Breast epithelium (tissue), 4 donors: ENCODE measurements at regions not wholly inside any gene's neighbourhood (a gene's known extent, or its start where the extent isn't known, plus 50 kb on each side); places are given as distances from the start of the nearest gene placed in this dataset.

ENCODE experiments used
- DNase-seq, 2 donors: peaks; one replicate each; pipeline ENCODE4 v3.0.0-alpha.2; 2019; ENCODE audit warnings: low spot score in 2 of 2
- H3K27ac ChIP-seq, 2 donors: fragments of 200-600 bp; sonication (generic) in 1 of 2; one replicate each; pipeline ENCODE4 v1.5.1; 2016 to 2019; ENCODE audit warnings: mild to moderate bottlenecking in 1 of 2
- H3K27me3 ChIP-seq, 2 donors: fragments of 200-600 bp; sonication (generic) in 1 of 2; one replicate each; pipeline versions ENCODE4 v1.5.1 to v1.6.0; 2017 to 2019; ENCODE audit warnings: control low read depth in 1 of 2, mild to moderate bottlenecking in 1 of 2
- H3K36me3 ChIP-seq: fragments of 200-600 bp; one replicate; pipeline ENCODE4 v1.5.1; 2019
- H3K4me1 ChIP-seq, 2 donors: fragments of 200-600 bp; sonication (generic); one replicate each; pipeline ENCODE4 v1.5.1; 2016 to 2019; ENCODE audit warnings: control low read depth in 1 of 2
- H3K4me3 ChIP-seq, 3 donors: fragments of 200-600 bp; sonication (generic); 1 replicate in 2 of 3; 2 replicates in 1 of 3; pipeline ENCODE4 v1.5.1; 2016 to 2019; ENCODE audit warnings: mild to moderate bottlenecking in 3 of 3, moderate library complexity in 2 of 3
- H3K9me3 ChIP-seq, 2 donors: fragments of 200-600 bp; sonication (generic) in 1 of 2; one replicate each; pipeline ENCODE4 v1.5.1; 2016 to 2019; ENCODE audit warnings: control low read depth in 1 of 2
- POLR2A ChIP-seq: fragments of 450-650 bp; IDR thresholded peaks from one replicate; pipeline ENCODE4 v1.6.1; 2016; ENCODE audit warnings: antibody characterized with exemption, mild to moderate bottlenecking, moderate library complexity
- POLR2AphosphoS5 ChIP-seq, 3 donors: sonication (generic); formaldehyde crosslinking; IDR thresholded peaks; one replicate each; pipeline ENCODE4 v1.6.1; 2017; ENCODE audit warnings: antibody characterized with exemption in 3 of 3
- intact Hi-C: fragments of 100-400 bp; cut with DNase I; formaldehyde crosslinking; loops from one replicate; pipeline ENCODE4 v1.15.1; 2023; ENCODE audit warnings: low total_unique reads
- TF ChIP-seq, protein P1 (sequence below), 3 donors: fragments of 450-650 bp; IDR thresholded peaks; one replicate each; pipeline ENCODE4 v1.5.1; 2016 to 2017; ENCODE audit warnings: antibody characterized with exemption in 3 of 3, mild to moderate bottlenecking in 3 of 3, moderate library complexity in 3 of 3

DNA sequence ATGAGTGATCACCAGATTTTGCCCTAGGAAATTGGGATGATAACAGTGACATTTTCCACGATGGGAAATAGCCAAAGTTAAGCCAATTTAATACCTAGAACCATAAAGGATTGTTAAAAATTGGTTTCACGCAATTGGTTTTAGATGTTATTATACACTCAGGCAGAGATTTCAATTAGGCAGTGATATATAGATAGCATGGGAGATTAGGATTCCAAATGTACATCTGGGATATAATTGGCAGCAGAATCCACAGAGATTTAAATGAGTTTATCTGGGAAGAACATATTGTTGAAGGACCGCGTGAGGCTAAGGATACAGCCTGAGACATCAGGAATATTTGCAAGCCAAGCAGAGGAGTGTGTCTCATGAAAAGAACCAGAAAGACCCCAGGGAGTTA lies 351.6 kb downstream of the GPM6A start:
- no peak for DNase-seq
- TF ChIP-seq, protein P1, sequence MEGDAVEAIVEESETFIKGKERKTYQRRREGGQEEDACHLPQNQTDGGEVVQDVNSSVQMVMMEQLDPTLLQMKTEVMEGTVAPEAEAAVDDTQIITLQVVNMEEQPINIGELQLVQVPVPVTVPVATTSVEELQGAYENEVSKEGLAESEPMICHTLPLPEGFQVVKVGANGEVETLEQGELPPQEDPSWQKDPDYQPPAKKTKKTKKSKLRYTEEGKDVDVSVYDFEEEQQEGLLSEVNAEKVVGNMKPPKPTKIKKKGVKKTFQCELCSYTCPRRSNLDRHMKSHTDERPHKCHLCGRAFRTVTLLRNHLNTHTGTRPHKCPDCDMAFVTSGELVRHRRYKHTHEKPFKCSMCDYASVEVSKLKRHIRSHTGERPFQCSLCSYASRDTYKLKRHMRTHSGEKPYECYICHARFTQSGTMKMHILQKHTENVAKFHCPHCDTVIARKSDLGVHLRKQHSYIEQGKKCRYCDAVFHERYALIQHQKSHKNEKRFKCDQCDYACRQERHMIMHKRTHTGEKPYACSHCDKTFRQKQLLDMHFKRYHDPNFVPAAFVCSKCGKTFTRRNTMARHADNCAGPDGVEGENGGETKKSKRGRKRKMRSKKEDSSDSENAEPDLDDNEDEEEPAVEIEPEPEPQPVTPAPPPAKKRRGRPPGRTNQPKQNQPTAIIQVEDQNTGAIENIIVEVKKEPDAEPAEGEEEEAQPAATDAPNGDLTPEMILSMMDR (IDR thresholded peaks at IDR 0.05) = no peak
- no peak for TF ChIP-seq POLR2AphosphoS5 (IDR thresholded peaks at IDR 0.05)
- TF ChIP-seq POLR2A = no peak
- Histone ChIP-seq H3K4me1 (no peaks in the 10 kb centered on the region), H3K4me3 (no peak overlapping the region), H3K36me3 (no peaks in the 10 kb centered on the region), H3K27ac (no peak overlapping the region), H3K27me3 (no peaks in the 10 kb centered on the region), H3K9me3 (peaks cover under 1 to 4% of the 10 kb centered on the region in 2 donors)
- intact Hi-C loops = no loop called here

DNA sequence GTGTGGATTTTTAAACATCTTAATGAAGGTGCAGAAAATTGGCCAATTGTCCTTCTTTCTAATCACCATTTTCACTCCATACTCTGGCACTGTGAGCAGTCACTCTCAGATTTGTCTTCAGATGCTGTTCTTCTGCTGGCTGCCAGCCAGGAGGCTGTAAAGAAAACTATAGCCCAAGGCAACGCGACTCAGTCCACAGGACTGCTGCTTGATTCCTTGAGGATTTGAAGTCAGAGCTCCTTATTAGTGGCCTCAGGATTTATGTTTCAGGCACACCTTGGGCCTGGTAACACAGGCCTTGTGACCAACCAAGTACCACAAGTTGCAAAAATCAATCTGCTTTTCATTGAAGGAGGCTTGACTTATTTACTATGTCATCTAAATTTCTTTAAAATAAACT lies 342.6 kb downstream of the GPM6A start:
- Histone ChIP-seq H3K4me3 (no peak overlapping the region), H3K27me3 (no peaks in the 10 kb centered on the region), H3K9me3 (no peaks in the 10 kb centered on the region), H3K4me1 (no peaks in the 10 kb centered on the region), H3K27ac (no peak overlapping the region), H3K36me3 (no peaks in the 10 kb centered on the region)
- TF ChIP-seq POLR2AphosphoS5 (IDR thresholded peaks at IDR 0.05) = no peak
- TF ChIP-seq, protein P1 (IDR thresholded peaks at IDR 0.05) = no peak
- TF ChIP-seq POLR2A = no peak
- intact Hi-C loops = no loop called here
- DNase-seq = no peak

DNA sequence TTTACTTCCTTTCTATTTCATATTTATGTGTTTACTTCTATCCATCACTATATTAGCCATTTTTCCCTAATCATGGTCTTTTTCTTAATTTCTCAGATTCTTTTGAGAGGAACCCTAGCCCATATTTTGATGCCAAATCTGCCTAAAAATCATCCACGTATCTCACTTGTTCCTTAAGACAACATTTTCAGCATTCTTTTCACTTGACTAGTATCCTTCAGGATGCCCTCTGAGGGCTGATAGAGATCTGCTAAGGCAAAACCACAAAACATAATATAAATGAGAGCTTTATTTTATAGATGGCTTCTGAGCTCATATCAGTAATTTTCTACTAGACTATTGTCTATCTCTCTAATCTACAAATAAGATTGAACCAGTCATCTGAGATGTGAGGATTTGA lies 341.9 kb downstream of the GPM6A start:
- Histone ChIP-seq H3K27me3 (no peaks in the 10 kb centered on the region), H3K4me1 (no peaks in the 10 kb centered on the region), H3K4me3 (no peak overlapping the region), H3K36me3 (no peaks in the 10 kb centered on the region), H3K9me3 (no peaks in the 10 kb centered on the region), H3K27ac (no peak overlapping the region)
- intact Hi-C loops = no loop called here
- TF ChIP-seq, protein P1 (IDR thresholded peaks at IDR 0.05) = no peak
- TF ChIP-seq POLR2AphosphoS5 (IDR thresholded peaks at IDR 0.05) = no peak
- no peak for TF ChIP-seq POLR2A
- DNase-seq = no peak

DNA sequence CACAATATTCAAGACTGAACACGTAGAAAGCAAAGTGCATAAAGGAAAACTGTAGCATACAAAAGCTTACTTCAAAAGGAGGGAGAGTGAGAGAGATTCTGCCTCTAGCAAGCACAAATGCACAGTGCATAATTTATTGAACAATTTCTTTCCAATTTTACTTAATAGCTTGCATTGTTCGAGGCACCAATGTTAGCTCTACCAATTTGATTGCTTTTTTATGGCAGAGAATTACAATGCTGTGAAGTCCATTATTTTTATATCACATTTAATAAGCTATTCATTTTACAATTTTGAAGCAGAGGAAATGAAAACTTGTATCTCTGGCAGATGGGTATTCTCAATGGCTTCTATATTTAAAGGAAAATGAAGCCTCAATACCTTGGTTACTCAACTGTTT lies 331.7 kb downstream of the GPM6A start:
- Histone ChIP-seq H3K36me3 (peaks cover 7% of the 10 kb centered on the region), H3K27ac (no peak overlapping the region), H3K4me1 (no peaks in the 10 kb centered on the region), H3K4me3 (no peak overlapping the region), H3K27me3 (no peaks in the 10 kb centered on the region), H3K9me3 (no peaks in the 10 kb centered on the region)
- DNase-seq = no peak
- TF ChIP-seq POLR2AphosphoS5 (IDR thresholded peaks at IDR 0.05) = no peak
- TF ChIP-seq, protein P1 (IDR thresholded peaks at IDR 0.05) = no peak
- intact Hi-C loops = no loop called here

DNA sequence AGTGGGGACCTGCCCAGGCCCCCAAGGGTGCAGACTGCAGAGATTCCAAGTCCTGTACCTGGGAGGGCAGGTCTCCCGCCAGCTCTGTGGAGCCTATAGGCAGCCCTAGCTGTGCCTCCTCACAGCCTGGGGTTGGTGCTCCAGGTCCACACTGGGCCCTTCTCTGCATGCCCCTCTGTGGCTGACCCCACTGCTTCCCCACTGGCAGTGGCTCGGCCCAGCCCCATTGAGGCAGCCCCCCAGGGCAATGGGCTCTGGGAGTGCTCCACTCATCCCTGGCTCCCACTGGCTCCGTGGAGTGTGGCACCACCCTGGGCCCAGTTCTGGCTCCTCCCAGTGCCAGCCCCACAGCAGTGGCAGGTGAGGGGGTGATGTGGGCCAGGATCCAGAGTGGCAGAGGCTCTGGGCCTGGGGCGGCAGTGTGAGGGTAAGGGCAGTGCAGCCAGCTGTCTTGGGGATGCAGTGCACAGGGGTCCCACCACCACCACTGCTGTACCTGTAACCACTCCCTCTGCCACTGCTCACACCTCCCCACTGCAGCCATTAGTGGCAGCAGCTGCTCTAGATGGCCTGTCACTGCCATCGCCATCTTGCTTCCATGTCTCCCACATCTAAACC lies 312.2 kb downstream of the GPM6A start:
- intact Hi-C loops = no loop called here
- TF ChIP-seq POLR2A = no peak
- TF ChIP-seq, protein P1 (IDR thresholded peaks at IDR 0.05) = no peak
- no peak for DNase-seq

More for the DNA sequence above, 312.2 kb downstream of the GPM6A start:
- H3K27ac ChIP-seq = no peak overlapping the region
- no peaks in the 10 kb centered on the region for H3K4me1 ChIP-seq
- peaks cover 10 to 11% of the 10 kb centered on the region in 2 donors for H3K9me3 ChIP-seq
- no peaks in the 10 kb centered on the region for H3K27me3 ChIP-seq
- H3K36me3 ChIP-seq = no peaks in the 10 kb centered on the region
- no peak overlapping the region for H3K4me3 ChIP-seq
